ENCODE measurements at regions not wholly inside any gene's neighbourhood (a gene's known extent, or its start where the extent isn't known, plus 50 kb on each side); places are given as distances from the start of the nearest gene placed in this dataset.
"Not testable (repeated sequence)": the region's sequence is repeated elsewhere in the genome, so short reads cannot be mapped to it uniquely, and the experiment has no call there.

GRCh38 chr3:525415-525814 is 328.9 kb downstream of the CHL1 start:
- DNase-seq, result no peak

GRCh38 chr3:535566-536416 is 339.2 kb downstream of the CHL1 start:
- peak in 1 of 2 donors; percentile 24 for DNase-seq

GRCh38 chr3:536417-536813 is 339.9 kb downstream of the CHL1 start:
- no peak for DNase-seq

GRCh38 chr3:541062-541801 is 344.7 kb downstream of the CHL1 start:
- no peak for DNase-seq

- no peak for DNase-seq
Observed at GRCh38 chr3:542021-542420, 345.5 kb downstream of the CHL1 start.

- no peak for DNase-seq
Observed at GRCh38 chr3:549636-550035, 353.1 kb downstream of the CHL1 start.

GRCh38 chr3:550471-550870 is 353.9 kb downstream of the CHL1 start:
- no peak for DNase-seq

GRCh38 chr3:557972-558371 is 361.4 kb downstream of the CHL1 start:
- DNase-seq, result no peak

GRCh38 chr3:567488-568185 is 371.1 kb downstream of the CHL1 start:
- DNase-seq, result no peak

GRCh38 chr3:579529-579928 is 383.0 kb downstream of the CHL1 start:
- DNase-seq, result not testable (repeated sequence)

GRCh38 chr3:589066-589465 is 392.5 kb downstream of the CHL1 start:
- DNase-seq, result not testable (repeated sequence)

GRCh38 chr3:597304-597703 is 400.7 kb downstream of the CHL1 start:
- DNase-seq, result not testable (repeated sequence)

- not testable (repeated sequence) for DNase-seq
Observed at GRCh38 chr3:597746-598145, 401.2 kb downstream of the CHL1 start.

GRCh38 chr3:607480-607879 is 410.9 kb downstream of the CHL1 start:
- not testable (repeated sequence) for DNase-seq

- DNase-seq, result no peak
Observed at GRCh38 chr3:621714-622113, 425.2 kb downstream of the CHL1 start.

- DNase-seq, result no peak
Observed at GRCh38 chr3:622314-622713, 425.8 kb downstream of the CHL1 start.

GRCh38 chr3:623914-624545 is 427.5 kb downstream of the CHL1 start:
- DNase-seq, result no peak

GRCh38 chr3:632571-633170 is 436.1 kb downstream of the CHL1 start:
- DNase-seq, result peak; percentile 51 to 73

- DNase-seq, result no peak
Observed at GRCh38 chr3:634511-634910, 437.9 kb downstream of the CHL1 start.

- DNase-seq, result no peak
Observed at GRCh38 chr3:635393-635792, 438.8 kb downstream of the CHL1 start.

- no peak for DNase-seq
Observed at GRCh38 chr3:643376-643775, 446.8 kb downstream of the CHL1 start.

- DNase-seq, result no peak
Observed at GRCh38 chr3:655824-656223, 437.0 kb upstream of the CNTN6 start.

- no peak for DNase-seq
Observed at GRCh38 chr3:661356-661755, 431.5 kb upstream of the CNTN6 start.
